GM19395 (cell line): ENCODE measurements at regions not wholly inside any gene's neighbourhood (a gene's known extent, or its start where the extent isn't known, plus 50 kb on each side); places are given as distances from the start of the nearest gene placed in this dataset.

Experiments used
- ATAC-seq: cut with Tn5 transposase; IDR thresholded peaks from one replicate; pipeline ENCODE4 v1.9.1; 2021; ENCODE audit warnings: mild to moderate bottlenecking, moderate library complexity; ENCODE audit not compliant: unreplicated experiment

DNA sequence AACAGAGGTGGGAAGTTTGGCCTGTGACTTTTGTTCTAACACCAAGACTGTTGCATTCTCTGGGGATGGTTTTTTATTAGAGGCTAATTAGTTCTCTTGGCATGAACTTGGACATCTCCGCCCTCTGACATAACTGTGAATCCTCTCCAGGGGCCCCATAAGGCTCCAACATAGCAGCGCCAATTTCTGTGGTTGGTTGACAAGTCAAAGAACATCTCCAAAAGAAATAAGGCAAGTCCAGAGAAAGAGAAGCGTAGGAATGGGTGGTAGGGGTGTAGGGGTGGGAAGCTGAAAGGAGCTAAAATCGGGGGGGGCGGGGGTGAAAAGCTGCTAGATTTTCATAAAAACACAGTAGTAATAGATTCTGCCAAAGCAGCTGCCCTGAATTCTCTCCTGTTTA lies 81.0 kb upstream of the DAB2 start:
- no peak for ATAC-seq

- no peak for ATAC-seq
Observed at GRCh38 chr5:39505363-39505762, 80.6 kb upstream of the DAB2 start.

DNA sequence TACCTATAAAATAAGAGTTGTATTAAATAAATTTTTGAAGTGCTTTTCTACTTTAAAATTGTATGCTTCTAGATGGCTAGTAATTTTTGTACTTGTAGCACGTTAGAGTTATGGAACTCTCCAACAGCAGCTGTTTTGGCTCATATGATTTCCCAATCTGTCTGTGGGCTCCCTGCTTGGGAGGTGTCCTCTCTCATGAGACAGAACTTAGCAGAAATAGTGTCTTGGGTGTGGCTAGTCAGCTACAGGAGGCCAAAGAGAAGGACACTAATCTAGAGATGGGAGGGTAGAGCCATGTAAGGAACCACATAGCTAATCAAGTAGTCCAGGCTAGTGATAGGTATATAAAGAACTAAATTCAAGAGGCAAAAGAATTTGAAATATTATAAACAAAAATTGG lies 78.4 kb upstream of the DAB2 start:
- no peak for ATAC-seq

GRCh38 chr5:39502704-39503103 lies 77.9 kb upstream of the DAB2 start:
- no peak for ATAC-seq

GRCh38 chr5:39501397-39501796 lies 76.6 kb upstream of the DAB2 start:
- no peak for ATAC-seq

- no peak for ATAC-seq
Observed at GRCh38 chr5:39500551-39501175, 75.9 kb upstream of the DAB2 start.

GRCh38 chr5:39498278-39498952 lies 73.6 kb upstream of the DAB2 start:
- no peak for ATAC-seq

DNA sequence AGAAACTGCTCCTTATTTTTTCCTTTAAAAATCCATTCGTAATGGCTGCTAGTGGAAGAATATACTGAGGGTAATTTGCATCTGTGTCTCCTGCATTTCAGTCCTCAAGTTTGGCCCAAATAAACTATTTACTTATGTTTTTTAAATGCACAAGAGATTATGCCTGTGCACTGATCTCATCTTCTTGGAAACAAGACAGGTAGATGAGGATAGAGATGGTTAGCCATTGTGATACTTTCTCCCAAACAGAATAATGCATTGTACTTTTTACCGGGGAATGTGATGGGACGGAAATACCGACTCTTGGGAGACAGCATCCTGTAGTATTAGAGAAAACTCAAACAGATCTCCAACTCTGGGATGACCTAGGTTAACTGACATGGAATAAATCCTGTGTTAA lies 72.5 kb upstream of the DAB2 start:
- no peak for ATAC-seq

- ATAC-seq: no peak
Observed at GRCh38 chr5:39495227-39495626, 70.4 kb upstream of the DAB2 start.

GRCh38 chr5:39494534-39494933 lies 69.8 kb upstream of the DAB2 start:
- ATAC-seq: no peak

- ATAC-seq: no peak
Observed at GRCh38 chr5:39494107-39494510, 69.3 kb upstream of the DAB2 start.

DNA sequence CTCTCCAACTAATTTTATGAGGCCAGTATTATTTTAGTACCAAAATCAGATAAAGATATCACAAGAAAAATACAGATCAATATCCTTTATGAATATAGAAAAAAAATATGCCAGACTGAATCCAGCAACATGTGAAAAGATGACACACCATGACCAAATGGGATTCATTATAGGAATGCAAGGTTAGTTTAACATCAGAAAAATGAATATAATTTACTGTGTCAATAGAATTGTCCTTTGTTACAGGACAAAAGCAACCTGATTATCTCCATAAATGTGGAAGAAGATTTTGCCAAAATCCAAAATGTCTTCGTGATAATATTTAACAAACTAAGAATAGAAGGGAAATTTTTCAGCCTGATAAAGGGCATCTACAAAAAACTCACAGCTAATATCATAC lies 66.4 kb upstream of the DAB2 start:
- ATAC-seq: no peak

DNA sequence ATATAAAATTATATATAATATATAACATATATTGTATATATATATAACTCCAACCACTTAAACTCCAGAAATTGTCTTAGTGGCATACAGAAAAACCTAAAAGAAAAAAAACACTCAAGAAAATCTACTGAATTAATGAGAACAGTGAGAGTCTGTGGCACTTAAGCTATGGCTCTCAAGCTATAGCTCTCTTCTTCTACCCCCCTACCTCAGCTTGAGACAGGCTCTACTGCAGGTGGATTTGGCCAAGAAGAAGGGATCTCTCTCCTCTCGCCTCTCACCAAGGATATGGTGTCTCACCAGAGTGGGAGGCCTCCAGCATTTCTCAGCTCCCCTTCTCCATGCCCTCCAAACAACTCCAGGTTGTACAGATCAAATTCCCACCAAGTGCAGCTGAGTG lies 64.5 kb upstream of the DAB2 start:
- no peak for ATAC-seq

- ATAC-seq: no peak
Observed at GRCh38 chr5:39486790-39487189, 62.0 kb upstream of the DAB2 start.

GRCh38 chr5:39486361-39486760 lies 61.6 kb upstream of the DAB2 start:
- ATAC-seq: no peak

- ATAC-seq: no peak
Observed at GRCh38 chr5:39485079-39485478, 60.3 kb upstream of the DAB2 start.

- ATAC-seq: no peak
Observed at GRCh38 chr5:39484673-39485072, 59.9 kb upstream of the DAB2 start.

DNA sequence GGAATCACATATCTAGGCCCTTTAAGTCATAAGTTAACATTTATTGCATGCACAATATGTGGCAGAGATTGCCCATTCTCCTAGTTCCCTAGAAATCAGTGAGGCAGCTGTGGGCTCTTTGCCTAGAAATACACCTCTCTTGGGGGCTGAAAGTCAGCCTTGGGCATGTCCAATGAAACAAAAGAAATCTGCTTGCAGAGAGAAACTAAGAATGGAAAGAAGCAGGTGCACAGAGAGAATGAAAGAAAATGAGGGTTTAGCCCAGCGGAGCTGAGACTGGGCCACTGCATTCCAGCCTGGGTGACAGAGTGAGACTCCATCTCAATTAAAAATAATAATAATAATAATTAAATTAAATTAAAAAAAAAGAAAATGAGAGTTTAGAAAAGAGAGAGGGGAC lies 57.3 kb upstream of the DAB2 start:
- ATAC-seq: no peak

DNA sequence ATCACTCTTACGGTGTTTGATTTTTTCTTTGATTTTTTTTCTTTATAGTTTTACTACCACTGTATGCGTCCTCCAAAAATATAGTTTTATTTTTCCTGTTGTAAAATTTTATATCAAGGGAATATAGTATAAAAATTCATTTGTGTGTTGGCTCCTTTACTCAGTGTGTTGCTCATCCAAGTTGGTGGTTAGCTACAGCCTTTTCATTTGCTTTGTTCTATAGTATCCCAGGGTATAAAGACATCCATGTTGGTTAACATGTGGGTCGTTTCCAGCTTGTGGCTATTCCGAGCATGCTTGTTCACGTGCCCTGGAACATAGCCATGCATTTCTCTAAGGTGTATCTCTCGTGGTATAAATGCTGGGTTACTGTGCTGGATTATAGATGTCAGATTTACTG lies 54.8 kb upstream of the DAB2 start:
- no peak for ATAC-seq

GRCh38 chr5:39478863-39479262 lies 54.1 kb upstream of the DAB2 start:
- no peak for ATAC-seq

DNA sequence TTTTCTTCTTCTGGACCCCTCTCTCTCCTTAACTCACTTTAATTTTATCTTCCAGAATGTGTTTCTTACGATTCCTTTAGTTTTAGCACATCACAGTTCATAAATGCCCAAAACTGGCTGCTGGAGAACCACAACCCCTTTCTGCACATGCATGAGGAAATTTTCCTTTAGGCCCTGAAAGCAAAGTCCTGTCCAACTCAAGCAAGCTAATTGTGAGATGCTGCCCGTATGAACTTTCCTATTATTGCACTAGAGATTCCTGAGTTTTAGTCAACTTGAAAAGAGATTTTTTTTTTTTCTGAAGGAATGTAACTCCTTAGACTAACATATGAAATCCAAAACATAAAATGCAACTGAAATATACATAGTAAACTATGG lies 52.1 kb upstream of the DAB2 start:
- no peak for ATAC-seq

DNA sequence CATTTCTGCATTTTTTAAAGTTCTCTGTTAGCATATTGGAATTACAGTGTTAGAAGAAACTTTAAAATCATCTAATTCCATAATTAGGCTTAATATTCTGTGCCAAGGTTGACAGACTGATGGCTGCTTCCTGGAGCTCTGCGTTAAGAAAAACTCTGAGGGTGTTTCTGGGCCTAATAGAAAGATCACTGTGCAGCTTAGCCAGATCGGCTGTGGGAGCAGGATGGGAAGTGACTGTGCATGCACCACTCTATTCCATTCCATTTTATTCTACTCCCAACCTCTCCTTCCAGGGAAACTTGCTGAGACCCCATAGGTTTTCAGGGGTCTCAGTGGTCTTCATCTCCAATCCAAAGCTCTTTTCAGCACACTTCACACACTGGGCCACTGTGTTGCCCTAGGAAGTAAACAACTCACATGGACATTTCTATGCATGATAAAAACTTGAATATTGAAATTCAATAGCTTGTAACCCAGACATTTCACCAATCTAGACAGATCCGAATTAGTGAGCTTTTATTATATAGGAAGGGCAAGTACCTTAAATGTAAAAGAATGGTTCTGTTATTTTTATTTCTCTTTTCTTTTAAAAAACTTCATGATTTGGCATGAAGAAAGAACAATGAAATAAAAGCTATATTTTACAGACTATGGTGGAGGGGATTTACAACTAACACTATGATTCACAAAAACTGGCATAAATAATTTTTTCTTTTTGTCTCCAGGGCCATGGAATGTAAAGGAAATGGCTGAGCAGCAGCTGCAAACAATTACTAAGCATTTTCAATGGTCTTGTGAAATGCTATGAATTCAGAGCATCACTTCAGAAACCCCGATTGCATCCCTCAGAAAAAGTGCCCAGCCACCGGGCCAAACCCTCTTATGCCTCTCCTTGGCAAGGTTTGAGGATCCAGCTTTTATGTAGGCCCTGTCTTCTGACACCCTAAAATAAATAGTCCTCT lies 51.4 kb upstream of the DAB2 start:
- ATAC-seq: no peak
